Pancreas (tissue), 10 donors: ENCODE measurements at regions not wholly inside any gene's neighbourhood (a gene's known extent, or its start where the extent isn't known, plus 50 kb on each side); places are given as distances from the start of the nearest gene placed in this dataset.

Experiments
- ATAC-seq, 4 donors: fragments of 200-7000 bp; cut with Tn5 transposase; one replicate each; pipeline versions ENCODE4 v1.8.0 to v1.9.1; 2020; ENCODE audit warnings: mild to moderate bottlenecking in 4 of 4, moderate library complexity in 4 of 4
- DNase-seq, 6 donors: peaks; one replicate each; pipeline ENCODE4 v3.0.0-alpha.2; 2020
- FAIRE-seq: peaks from 2 replicates; lab custom pipeline; 2012; peaks lifted over from hg19 to GRCh38; lab: Jason Lieb, UNC
- H3K27ac ChIP-seq, 4 donors: fragments of 200-600 bp; sonication (generic); 1 replicate in 3 of 4; 2 replicates in 1 of 4; pipeline versions ENCODE4 v1.5.0 to v1.8.0; 2020
- H3K27me3 ChIP-seq, 4 donors: fragments of 200-600 bp; one replicate each; pipeline ENCODE4 v1.8.0; 2021
- H3K36me3 ChIP-seq, 3 donors: fragments of 200-600 bp; sonication (generic) in 1 of 3; one replicate each; pipeline versions ENCODE4 v1.5.0 to v1.8.0; 2020 to 2021
- H3K4me1 ChIP-seq, 3 donors: fragments of 200-600 bp; one replicate each; pipeline ENCODE4 v1.8.0; 2021
- H3K4me3 ChIP-seq, 4 donors: fragments of 200-600 bp; sonication (generic) in 2 of 4; one replicate each; pipeline versions ENCODE4 v1.5.0 to v1.8.0; 2020 to 2021
- H3K9me3 ChIP-seq, 4 donors: fragments of 200-600 bp; one replicate each; pipeline ENCODE4 v1.8.0; 2021
- CTCF ChIP-seq, 4 donors: fragments of 200-600 bp; sonication (generic) in 3 of 4; IDR thresholded peaks; one replicate each; pipeline versions ENCODE4 v1.5.0 to v1.8.0; 2021; ENCODE audit warnings: antibody characterized with exemption in 4 of 4
- WGBS, 2 donors: extraction: QIAGEN DNeasy Blood & Tissue Kit; methylation state at CpG; one replicate each; pipeline ENCODE4 v1.1.7; 2013; 5-methylcytosine and 5-hydroxymethylcytosine counted together
- intact Hi-C, 3 donors: fragments of 100-400 bp; cut with DNase I; formaldehyde crosslinking; loops; one replicate each; pipeline versions ENCODE4 v1.11.1 to v1.14.2; 2022
- donor health status: healthy with polysubstance abuse.
- donor health status: DM: no; HTN: no; CAD: no; lungs with moderate emphysema.
- donor health status: DM: no; HTN: no; CAD: no.
- donor health status: control.
- donor health status: control.
- donor health status: Bipolar disorder and iron deficiency.
- donor health status: DM: yes; HTN: yes; CAD: no.
- donor health status: DM: no; HTN: no; CAD: no.
- donor health status: DM: no; HTN: no; CAD: no.
- donor health status: DM: yes; HTN: yes; CAD: no.

- Histone ChIP-seq H3K4me3 (no peak overlapping the region), H3K27ac (no peak overlapping the region), H3K36me3 (no peaks in the 10 kb centered on the region), H3K27me3 (no peaks in the 10 kb centered on the region), H3K9me3 (no peaks in the 10 kb centered on the region), H3K4me1 (no peaks in the 10 kb centered on the region)
- ATAC-seq (no peak), FAIRE-seq (no peak), DNase-seq (no peak)
- WGBS, 2 donors = 85 to 86% methylated on average over 2 of the region's 2 CpGs
- intact Hi-C loops = no loop called here
- TF ChIP-seq CTCF (IDR thresholded peaks at IDR 0.05) = no peak
Measured at GRCh38 chr2:67752199-67752598, 310.6 kb downstream of the C1D start.

DNA sequence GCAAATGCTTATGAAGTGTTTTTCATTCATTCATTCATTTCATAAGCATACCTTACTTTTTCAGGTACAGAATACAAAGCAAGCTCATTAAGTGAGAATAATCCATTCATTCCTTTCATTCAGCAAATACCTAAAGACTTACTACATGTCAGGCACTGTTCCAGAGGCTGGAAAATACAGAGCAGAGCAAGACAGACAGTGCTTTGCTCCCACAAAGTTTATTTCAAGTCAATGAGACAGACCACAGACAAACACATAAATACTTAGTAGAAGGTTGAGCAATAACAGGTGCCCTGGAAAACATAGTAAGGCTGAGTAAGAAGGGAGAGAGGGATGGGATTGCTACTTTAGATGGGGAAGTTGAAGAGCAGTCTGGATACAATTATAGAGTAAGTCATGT, 309.8 kb downstream of the C1D start:
- Histone ChIP-seq H3K27me3 (no peaks in the 10 kb centered on the region), H3K4me3 (no peak overlapping the region), H3K9me3 (no peaks in the 10 kb centered on the region), H3K27ac (no peak overlapping the region), H3K36me3 (no peaks in the 10 kb centered on the region), H3K4me1 (no peaks in the 10 kb centered on the region)
- no peak for TF ChIP-seq CTCF (IDR thresholded peaks at IDR 0.05)
- ATAC-seq (peak in 3 of 4 donors; percentile 22 to 71 (median 58)), DNase-seq (no peak), FAIRE-seq (no peak)
- intact Hi-C loops = no loop called here

- H3K36me3 ChIP-seq = no peaks in the 10 kb centered on the region
- no peak for FAIRE-seq
- ATAC-seq = no peak
- H3K4me3 ChIP-seq = no peak overlapping the region
- no peak overlapping the region for H3K27ac ChIP-seq
- no peaks in the 10 kb centered on the region for H3K9me3 ChIP-seq
- intact Hi-C loops = no loop called here
- H3K27me3 ChIP-seq = no peaks in the 10 kb centered on the region
- TF ChIP-seq CTCF (IDR thresholded peaks at IDR 0.05) = no peak
- H3K4me1 ChIP-seq = no peaks in the 10 kb centered on the region
- WGBS, 2 donors = 76 to 79% methylated on average over 11 of the region's 11 CpGs
- no peak for DNase-seq
Measured at GRCh38 chr2:67755156-67755882, 307.5 kb downstream of the C1D start.

GRCh38 chr2:67760995-67761394, 301.8 kb downstream of the C1D start:
- no peak for DNase-seq
- no peak for FAIRE-seq
- no peaks in the 10 kb centered on the region for H3K9me3 ChIP-seq
- WGBS, 2 donors = 87 to 89% methylated on average over 3 of the region's 3 CpGs
- no peaks in the 10 kb centered on the region for H3K36me3 ChIP-seq
- no peaks in the 10 kb centered on the region for H3K27me3 ChIP-seq
- TF ChIP-seq CTCF (IDR thresholded peaks at IDR 0.05) = no peak
- H3K4me3 ChIP-seq = no peak overlapping the region
- intact Hi-C loops = no loop called here
- ATAC-seq = no peak
- no peaks in the 10 kb centered on the region for H3K4me1 ChIP-seq
- no peak overlapping the region for H3K27ac ChIP-seq

GRCh38 chr2:67771380-67771779, 291.4 kb downstream of the C1D start:
- no peak for TF ChIP-seq CTCF (IDR thresholded peaks at IDR 0.05)
- no peaks in the 10 kb centered on the region for H3K27me3 ChIP-seq
- FAIRE-seq = no peak
- H3K36me3 ChIP-seq = no peaks in the 10 kb centered on the region
- no peak for DNase-seq
- no peak overlapping the region for H3K27ac ChIP-seq
- WGBS, 2 donors = 97 to 98% methylated on average over 3 of the region's 3 CpGs
- H3K4me3 ChIP-seq = no peak overlapping the region
- H3K9me3 ChIP-seq = no peaks in the 10 kb centered on the region
- ATAC-seq = no peak
- H3K4me1 ChIP-seq = peaks cover 13 to 18% (median 18%) of the 10 kb centered on the region in 3 donors
- intact Hi-C loops = no loop called here
